SK-N-SH (cell line): ENCODE measurements at regions not wholly inside any gene's neighbourhood (a gene's known extent, or its start where the extent isn't known, plus 50 kb on each side); places are given as distances from the start of the nearest gene placed in this dataset.

Source experiments
- CTCF ChIA-PET: fragments of 300-600, 350-600 bp; formaldehyde crosslinking; extraction: SDS; loops from one replicate; lab custom pipeline; 2021; lab: Yijun Ruan, JAX
- POLR2A ChIA-PET: fragments of 350-600 bp; sonication (Branson Sonifier 250); formaldehyde crosslinking; extraction: SDS; loops from one replicate; lab custom pipeline; 2020; ENCODE audit warnings: antibody characterized with exemption, inconsistent platforms; lab: Yijun Ruan, JAX
- DNase-seq: peaks from one replicate; pipeline ENCODE4 v3.0.0; 2012
- H2AFZ ChIP-seq: fragments of 200-600 bp; sonication (generic); 2 replicates; pipeline ENCODE4 v1.8.1; 2016; ENCODE audit warnings: antibody characterized with exemption, mild to moderate bottlenecking, low read depth
- H3F3A ChIP-seq: fragments of 200-600 bp; sonication (generic); replicated peaks from 2 replicates; pipeline ENCODE3; 2016; ENCODE audit warnings: antibody characterized with exemption, mild to moderate bottlenecking; ENCODE audit not compliant: insufficient read depth
- H3K27ac ChIP-seq, 2 experiments: fragments of 200-500 bp in 1 of 2; fragments of 200-600 bp in 1 of 2; sonication (Bioruptor generic) in 1 of 2; sonication (generic), shearing (Covaris generic) in 1 of 2; 2 replicates each; pipeline versions ENCODE4 v1.5.1 to v1.6.1; 2014 to 2016; ENCODE audit warnings: low read depth in 2 of 2, inconsistent platforms in 1 of 2, low read length in 1 of 2, mild to moderate bottlenecking in 1 of 2, mixed read lengths in 1 of 2
- H3K27me3 ChIP-seq: fragments of 200-600 bp; sonication (generic), shearing (Covaris generic); 2 replicates; pipeline ENCODE4 v1.6.1; 2016; ENCODE audit warnings: mixed run types; ENCODE audit not compliant: insufficient read depth
- H3K36me3 ChIP-seq, 2 experiments: fragments of 200-500 bp in 1 of 2; fragments of 200-600 bp in 1 of 2; sonication (Bioruptor generic) in 1 of 2; sonication (generic) in 1 of 2; replicated peaks in 1 of 2; 2 replicates each; pipeline versions ENCODE3 to v1.5.1; 2014 to 2016; ENCODE audit warnings: low read length in 1 of 2, mild to moderate bottlenecking in 1 of 2; ENCODE audit not compliant: insufficient read depth in 2 of 2, control insufficient read depth in 1 of 2
- H3K4me1 ChIP-seq, 2 experiments: fragments of 200-500 bp in 1 of 2; fragments of 200-600 bp in 1 of 2; sonication (Bioruptor generic) in 1 of 2; sonication (generic), shearing (Covaris generic) in 1 of 2; 2 replicates each; pipeline versions ENCODE4 v1.5.1 to v1.6.1; 2014 to 2016; ENCODE audit warnings: low read depth in 1 of 2, low read length in 1 of 2, mixed run types in 1 of 2; ENCODE audit not compliant: insufficient read depth in 2 of 2, control insufficient read depth in 1 of 2
- H3K4me2 ChIP-seq: fragments of 200-600 bp; sonication (generic), shearing (Covaris generic); 2 replicates; pipeline ENCODE4 v1.6.1; 2017; ENCODE audit warnings: mixed run types
- H3K4me3 ChIP-seq, 2 experiments: fragments of 200-500 bp in 1 of 2; fragments of 200-600 bp in 1 of 2; sonication (Bioruptor generic) in 1 of 2; sonication (generic), shearing (Covaris generic) in 1 of 2; 2 replicates each; pipeline versions ENCODE4 v1.5.1 to v1.8.1; 2014 to 2016; ENCODE audit warnings: low read depth in 2 of 2, inconsistent platforms in 1 of 2, low read length in 1 of 2, mild to moderate bottlenecking in 1 of 2, mixed read lengths in 1 of 2, moderate library complexity in 1 of 2
- H3K79me2 ChIP-seq: fragments of 200-600 bp; sonication (generic); 2 replicates; pipeline ENCODE4 v1.8.1; 2017; ENCODE audit warnings: mild to moderate bottlenecking; ENCODE audit not compliant: insufficient read depth
- H3K9ac ChIP-seq: fragments of 200-600 bp; sonication (generic); 2 replicates; pipeline ENCODE4 v1.6.1; 2017; ENCODE audit warnings: mixed run types
- H3K9me2 ChIP-seq: fragments of 200-600 bp; sonication (generic); 2 replicates; pipeline ENCODE4 v1.6.1; 2017; ENCODE audit warnings: mixed run types
- H3K9me3 ChIP-seq: fragments of 200-600 bp; sonication (generic); 2 replicates; pipeline ENCODE4 v1.6.1; 2017; ENCODE audit warnings: mixed run types, mild to moderate bottlenecking, moderate library complexity
- H4K20me1 ChIP-seq: fragments of 200-600 bp; sonication (generic); 2 replicates; pipeline ENCODE4 v1.6.1; 2017; ENCODE audit warnings: mild to moderate bottlenecking, mixed run types; ENCODE audit not compliant: insufficient read depth
- ELF1 ChIP-seq: IDR thresholded peaks from 2 replicates; pipeline ENCODE4 v1.4.0; 2012
- FOSL2 ChIP-seq: IDR thresholded peaks from 2 replicates; pipeline ENCODE4 v1.4.0; 2012; ENCODE audit warnings: low read depth, mild to moderate bottlenecking, moderate library complexity, borderline replicate concordance
- GABPA ChIP-seq: IDR thresholded peaks from 2 replicates; pipeline ENCODE4 v1.4.0; 2012; ENCODE audit warnings: low read depth, mild to moderate bottlenecking
- GATA2 ChIP-seq: sonication (generic); formaldehyde crosslinking; IDR thresholded peaks from 2 replicates; pipeline ENCODE4 v1.5.0; 2020; ENCODE audit warnings: mild to moderate bottlenecking, missing genetic modification reagents
- MEF2A ChIP-seq: IDR thresholded peaks from 2 replicates; pipeline ENCODE4 v1.4.0; 2012; ENCODE audit warnings: low read depth, borderline replicate concordance
- MXI1 ChIP-seq: IDR thresholded peaks from 2 replicates; pipeline ENCODE4 v1.6.1; 2012; ENCODE audit warnings: mild to moderate bottlenecking, low read depth, low read length, improper control_type of control experiment
- RAD21 ChIP-seq: IDR thresholded peaks from 2 replicates; pipeline ENCODE4 v1.6.1; 2012; ENCODE audit warnings: mild to moderate bottlenecking, low read length
- SIN3A ChIP-seq: IDR thresholded peaks from 2 replicates; pipeline ENCODE4 v1.6.1; 2012; ENCODE audit warnings: low read depth, mild to moderate bottlenecking, low read length, moderate library complexity, borderline replicate concordance
- TAF1 ChIP-seq: IDR thresholded peaks from 2 replicates; pipeline ENCODE4 v1.6.1; 2012; ENCODE audit warnings: low read depth, mild to moderate bottlenecking, low read length, moderate library complexity, borderline replicate concordance
- TEAD4 ChIP-seq: IDR thresholded peaks from 2 replicates; pipeline ENCODE4 v1.4.0; 2012; ENCODE audit warnings: mild to moderate bottlenecking, borderline replicate concordance; ENCODE audit not compliant: insufficient read depth
- WGBS: methylation state at CpG from one replicate; pipeline ENCODE4 v1.1.6; 2017; ENCODE audit warnings: low lambda C conversion rate; 5-methylcytosine and 5-hydroxymethylcytosine counted together
- TF ChIP-seq, protein P1 (sequence below): IDR thresholded peaks from 2 replicates; pipeline ENCODE4 v1.4.0; 2012; ENCODE audit warnings: low read depth
- TF ChIP-seq, protein P2 (sequence below): IDR thresholded peaks from 2 replicates; pipeline ENCODE4 v1.4.0; 2012; ENCODE audit warnings: low read depth, borderline replicate concordance

DNA sequence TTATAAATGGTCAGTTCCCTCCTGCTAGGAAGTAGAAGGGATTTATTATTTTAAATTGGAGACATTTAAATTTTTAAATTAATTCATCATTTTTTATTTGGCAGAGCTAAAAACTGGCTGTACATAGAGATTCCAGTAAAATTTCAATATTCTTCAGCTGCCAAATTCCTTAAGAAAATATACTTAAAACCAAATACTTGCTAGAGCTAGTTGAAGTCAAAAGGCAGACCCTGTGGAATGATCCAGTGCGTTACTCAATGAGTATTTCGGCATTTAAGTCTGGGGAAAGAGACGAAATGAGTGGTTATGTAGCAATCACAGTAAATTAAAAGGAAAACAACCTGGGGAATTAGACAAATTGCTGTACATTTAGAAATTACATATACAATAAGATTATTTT, 1104.7 kb downstream of the SLC6A15 start:
- H3K79me2 ChIP-seq: no peaks in the 10 kb centered on the region
- no peaks in the 10 kb centered on the region; the same call in 1 of the 2 replicates for H3K9me3 ChIP-seq
- H3K27ac ChIP-seq: no peak overlapping the region
- H3F3A ChIP-seq: no peaks in the 10 kb centered on the region
- no peaks in the 10 kb centered on the region for H4K20me1 ChIP-seq
- no peaks in the 10 kb centered on the region for H3K27me3 ChIP-seq
- H3K36me3 ChIP-seq: no peaks in the 10 kb centered on the region
- H3K4me3 ChIP-seq: no peak overlapping the region
- DNase-seq: no peak
- CTCF ChIA-PET: no interaction called here
- no peak overlapping the region for H3K9ac ChIP-seq
- H3K4me2 ChIP-seq: no peak overlapping the region
- TF ChIP-seq FOSL2: no peak
- TF ChIP-seq, protein P1, sequence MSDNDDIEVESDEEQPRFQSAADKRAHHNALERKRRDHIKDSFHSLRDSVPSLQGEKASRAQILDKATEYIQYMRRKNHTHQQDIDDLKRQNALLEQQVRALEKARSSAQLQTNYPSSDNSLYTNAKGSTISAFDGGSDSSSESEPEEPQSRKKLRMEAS: no peak
- no peaks in the 10 kb centered on the region for H3K4me1 ChIP-seq
- POLR2A ChIA-PET: no interaction called here
- H2AFZ ChIP-seq: no peak overlapping the region
- H3K9me2 ChIP-seq: no peaks in the 10 kb centered on the region
- 94% methylated on average over 3 of the region's 3 CpGs for WGBS

DNA sequence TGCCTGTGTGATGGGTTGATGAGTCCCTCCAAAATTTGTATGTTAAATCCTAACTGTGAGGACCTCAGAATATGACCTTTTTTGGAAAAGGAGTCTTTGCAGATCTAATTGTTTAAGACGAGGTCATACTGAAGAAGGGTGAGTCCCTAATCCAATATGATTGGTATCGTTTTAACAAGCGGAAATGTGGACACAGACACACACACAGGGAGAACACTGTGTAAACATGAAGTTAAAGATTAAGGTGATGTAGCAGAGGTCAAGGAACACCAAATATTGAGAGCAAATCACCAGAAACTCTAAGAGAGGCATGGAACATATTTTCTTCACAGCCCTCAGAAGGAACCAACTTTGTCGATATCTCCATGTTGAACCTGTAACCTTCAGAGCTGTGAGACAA, 1106.7 kb downstream of the SLC6A15 start:
- no peak overlapping the region for H2AFZ ChIP-seq
- ChIA-PET POLR2A (no interaction called here), CTCF (no interaction called here)
- 62% methylated on average over 4 of the region's 4 CpGs for WGBS
- H3K9me2 ChIP-seq: no peaks in the 10 kb centered on the region
- H3K4me1 ChIP-seq: no peaks in the 10 kb centered on the region; a peak in 1 of 4 replicates
- no peaks in the 10 kb centered on the region for H3K27me3 ChIP-seq
- DNase-seq: no peak
- no peak overlapping the region for H3K4me3 ChIP-seq
- H4K20me1 ChIP-seq: no peaks in the 10 kb centered on the region
- H3K36me3 ChIP-seq: no peaks in the 10 kb centered on the region
- no peaks in the 10 kb centered on the region for H3K9me3 ChIP-seq
- no peak overlapping the region for H3K4me2 ChIP-seq
- TF ChIP-seq GATA2 (CRISPR knock-in tag): no peak
- TF ChIP-seq, protein P1: no peak
- TF ChIP-seq ELF1: no peak
- no peak for TF ChIP-seq MEF2A
- TF ChIP-seq TEAD4: no peak
- TF ChIP-seq, protein P2, sequence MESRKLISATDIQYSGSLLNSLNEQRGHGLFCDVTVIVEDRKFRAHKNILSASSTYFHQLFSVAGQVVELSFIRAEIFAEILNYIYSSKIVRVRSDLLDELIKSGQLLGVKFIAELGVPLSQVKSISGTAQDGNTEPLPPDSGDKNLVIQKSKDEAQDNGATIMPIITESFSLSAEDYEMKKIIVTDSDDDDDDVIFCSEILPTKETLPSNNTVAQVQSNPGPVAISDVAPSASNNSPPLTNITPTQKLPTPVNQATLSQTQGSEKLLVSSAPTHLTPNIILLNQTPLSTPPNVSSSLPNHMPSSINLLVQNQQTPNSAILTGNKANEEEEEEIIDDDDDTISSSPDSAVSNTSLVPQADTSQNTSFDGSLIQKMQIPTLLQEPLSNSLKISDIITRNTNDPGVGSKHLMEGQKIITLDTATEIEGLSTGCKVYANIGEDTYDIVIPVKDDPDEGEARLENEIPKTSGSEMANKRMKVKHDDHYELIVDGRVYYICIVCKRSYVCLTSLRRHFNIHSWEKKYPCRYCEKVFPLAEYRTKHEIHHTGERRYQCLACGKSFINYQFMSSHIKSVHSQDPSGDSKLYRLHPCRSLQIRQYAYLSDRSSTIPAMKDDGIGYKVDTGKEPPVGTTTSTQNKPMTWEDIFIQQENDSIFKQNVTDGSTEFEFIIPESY: no peak
- no peak for TF ChIP-seq FOSL2
- no peak for TF ChIP-seq SIN3A
- no peak for TF ChIP-seq GABPA
- no peak for TF ChIP-seq MXI1
- no peak for TF ChIP-seq RAD21
- no peak for TF ChIP-seq TAF1
- no peaks in the 10 kb centered on the region for H3F3A ChIP-seq
- H3K27ac ChIP-seq: no peak overlapping the region
- H3K9ac ChIP-seq: no peak overlapping the region
- H3K79me2 ChIP-seq: no peaks in the 10 kb centered on the region
